HUES48 (cell line): ENCODE measurements at regions not wholly inside any gene's neighbourhood (a gene's known extent, or its start where the extent isn't known, plus 50 kb on each side); places are given as distances from the start of the nearest gene placed in this dataset.

Source experiments
- H3K27ac ChIP-seq: one replicate; pipeline ENCODE4 v1.7.0; 2013; ENCODE audit warnings: low read depth, low read length, inconsistent platforms
- H3K27me3 ChIP-seq: 2 replicates; pipeline ENCODE4 v1.6.1; 2013; ENCODE audit warnings: mild to moderate bottlenecking, low read length; ENCODE audit not compliant: control insufficient read depth, insufficient read depth
- H3K36me3 ChIP-seq: 2 replicates; pipeline ENCODE4 v1.6.1; 2013; ENCODE audit warnings: low read length; ENCODE audit not compliant: control insufficient read depth, insufficient read depth
- H3K4me1 ChIP-seq: 2 replicates; pipeline ENCODE4 v1.6.1; 2013; ENCODE audit warnings: mild to moderate bottlenecking, low read length; ENCODE audit not compliant: control insufficient read depth, insufficient read depth
- H3K4me3 ChIP-seq: 2 replicates; pipeline ENCODE4 v1.5.1; 2013; ENCODE audit warnings: mild to moderate bottlenecking, low read depth, low read length
- H3K9ac ChIP-seq: 2 replicates; pipeline ENCODE4 v1.6.1; 2013; ENCODE audit warnings: mild to moderate bottlenecking, low read depth, low read length, moderate library complexity
- H3K9me3 ChIP-seq: 2 replicates; pipeline ENCODE4 v1.6.1; 2013; ENCODE audit warnings: low read length; ENCODE audit not compliant: control insufficient read depth, insufficient read depth

DNA sequence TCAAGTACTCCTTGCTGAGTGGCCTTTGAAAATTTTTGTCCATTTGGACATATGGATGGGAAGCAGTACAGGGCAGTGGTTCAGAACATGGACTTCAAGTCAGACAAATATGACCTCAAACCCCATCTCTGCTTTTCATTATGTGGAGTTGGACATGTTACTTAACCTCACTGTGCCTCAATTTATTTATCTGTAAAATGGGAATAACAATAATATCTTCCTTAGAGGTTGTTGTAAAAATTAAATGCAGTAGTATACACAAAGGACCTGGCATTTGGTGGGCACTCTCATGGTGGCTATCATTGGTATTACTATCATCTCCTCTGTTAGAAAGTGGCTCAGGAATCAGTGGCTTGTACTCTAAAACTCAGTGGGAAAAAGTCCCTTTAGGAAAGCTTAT is 204.0 kb upstream of the MYLIP start:
- Histone ChIP-seq H3K9me3 (peaks cover 9% of the 10 kb centered on the region; the same call in 1 of the 2 replicates), H3K27ac (no peak overlapping the region), H3K27me3 (no peaks in the 10 kb centered on the region), H3K4me1 (0 out of 2 replicates have a peak, but pooled peaks cover 3% of the 10 kb centered on the region), H3K4me3 (no peak overlapping the region), H3K36me3 (no peaks in the 10 kb centered on the region), H3K9ac (no peak overlapping the region)

DNA sequence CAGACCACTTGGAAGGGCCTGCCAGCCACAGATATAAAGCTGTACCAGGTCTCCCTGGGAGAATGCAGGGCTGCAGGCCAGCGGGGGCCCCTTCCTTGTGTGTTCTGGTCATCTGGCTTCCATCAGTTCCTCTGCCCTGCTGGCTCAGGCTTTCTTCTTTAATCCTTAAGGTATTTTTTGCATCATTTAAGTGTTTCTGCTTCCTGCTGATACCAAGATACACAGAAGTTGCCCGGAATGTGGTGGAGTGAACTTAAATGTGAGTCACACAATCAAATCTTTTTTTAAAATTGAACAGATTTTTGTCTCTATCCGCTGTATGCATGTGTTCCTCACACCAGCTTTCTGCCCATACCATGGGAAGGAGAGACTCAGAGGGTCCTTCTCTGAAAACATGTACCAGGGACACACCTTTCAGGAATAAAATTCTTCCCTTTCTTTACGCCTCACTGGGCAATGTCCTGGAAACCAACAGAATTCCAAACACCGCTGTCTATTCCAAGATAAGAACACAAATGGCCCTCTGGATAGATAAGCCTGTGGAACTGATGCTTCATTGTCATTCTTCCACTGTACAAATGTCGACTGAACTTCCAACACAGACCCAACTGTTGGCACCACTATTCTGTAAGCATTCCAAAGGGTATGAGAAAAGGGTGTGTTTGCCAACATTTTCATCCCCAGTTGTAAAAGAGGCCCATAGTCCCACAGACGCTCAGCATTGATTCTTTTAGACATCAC is 206.2 kb upstream of the MYLIP start:
- Histone ChIP-seq H3K27ac (no peak overlapping the region), H3K4me3 (no peak overlapping the region), H3K27me3 (no peaks in the 10 kb centered on the region), H3K36me3 (no peaks in the 10 kb centered on the region), H3K9ac (no peak overlapping the region), H3K4me1 (0 out of 2 replicates have a peak, but pooled peaks cover 3% of the 10 kb centered on the region), H3K9me3 (no peaks in the 10 kb centered on the region)

DNA sequence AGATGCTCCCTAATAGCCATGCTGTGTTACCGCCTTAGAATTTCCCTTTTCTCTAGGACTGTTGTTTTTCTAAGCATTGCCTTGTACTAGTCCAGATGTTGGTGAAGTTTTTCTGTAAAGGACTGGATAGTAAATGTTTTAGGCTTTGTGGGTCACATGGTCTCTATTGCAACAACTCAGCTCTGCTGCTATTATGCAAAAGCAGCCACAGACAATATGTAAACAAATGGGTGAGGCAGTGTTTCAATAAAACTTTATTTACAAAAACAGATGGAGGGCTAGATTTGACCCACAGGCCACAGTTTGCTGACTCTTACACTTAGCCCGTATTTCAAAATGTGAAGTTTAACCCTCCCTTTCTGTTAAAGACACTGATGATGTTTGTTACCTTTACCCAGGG is 207.6 kb upstream of the MYLIP start:
- H3K27ac ChIP-seq: no peak overlapping the region
- H3K4me1 ChIP-seq: 0 out of 2 replicates have a peak, but pooled peaks cover 3% of the 10 kb centered on the region
- H3K27me3 ChIP-seq: no peaks in the 10 kb centered on the region
- H3K36me3 ChIP-seq: no peaks in the 10 kb centered on the region
- H3K4me3 ChIP-seq: no peak overlapping the region
- H3K9me3 ChIP-seq: no peaks in the 10 kb centered on the region
- no peak overlapping the region for H3K9ac ChIP-seq

DNA sequence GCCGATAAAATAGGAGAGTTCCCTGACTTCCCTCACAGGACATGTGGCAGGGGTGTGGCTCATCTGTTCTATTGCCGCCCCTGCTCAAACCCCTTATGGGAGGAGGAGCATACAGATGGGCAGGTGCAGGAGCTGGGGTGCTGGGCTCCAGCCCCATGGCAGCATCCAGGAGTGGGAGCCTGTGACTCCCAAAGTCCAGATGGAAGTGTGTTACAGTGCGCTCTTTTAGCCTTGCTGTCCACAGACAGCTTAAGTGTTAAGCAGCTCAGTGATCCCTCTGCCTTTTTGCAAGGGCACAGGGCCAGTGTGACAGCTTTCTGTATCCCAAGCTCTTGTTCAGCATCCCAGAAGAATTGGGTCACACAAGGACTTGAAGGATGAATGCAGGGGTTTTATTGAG is 212.3 kb upstream of the MYLIP start:
- Histone ChIP-seq H3K9ac (no peak overlapping the region), H3K27me3 (no peaks in the 10 kb centered on the region)

DNA sequence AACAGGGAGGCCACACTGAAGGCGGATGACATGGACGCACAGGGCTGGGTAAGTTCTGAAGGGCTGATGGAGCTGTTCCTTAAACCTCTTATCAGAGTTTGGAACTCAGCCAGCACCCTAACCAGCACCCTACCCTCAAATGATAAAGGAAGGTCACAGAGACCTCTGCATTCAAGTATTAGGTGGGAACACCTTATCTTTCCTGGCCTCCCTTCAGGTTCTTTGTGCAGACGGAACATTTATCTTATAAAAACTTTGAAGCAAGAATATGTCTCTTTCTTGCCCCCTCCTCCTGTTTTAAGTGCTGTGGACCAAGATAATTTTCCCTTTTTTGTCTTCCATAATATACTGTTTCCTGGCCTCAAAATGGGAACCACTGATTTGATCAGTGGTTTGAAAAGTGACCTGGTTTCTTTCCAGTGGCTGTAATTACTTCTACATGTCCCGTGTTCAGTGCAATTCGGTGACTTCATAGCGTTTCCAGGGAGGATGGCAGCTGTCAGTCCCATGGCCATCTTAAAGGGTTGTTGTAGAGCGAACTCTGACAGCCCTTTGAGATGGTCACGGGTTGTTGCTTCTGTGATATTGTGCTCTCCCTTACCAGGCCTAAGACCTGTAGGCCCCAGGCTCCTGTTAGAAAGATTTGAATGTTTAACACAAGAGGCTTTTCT is 213.2 kb upstream of the MYLIP start:
- Histone ChIP-seq H3K9ac (no peak overlapping the region), H3K9me3 (no peaks in the 10 kb centered on the region), H3K4me3 (no peak overlapping the region), H3K36me3 (no peaks in the 10 kb centered on the region), H3K27ac (no peak overlapping the region), H3K4me1 (peaks cover 20% of the 10 kb centered on the region), H3K27me3 (no peaks in the 10 kb centered on the region)

More for the DNA sequence above, 212.3 kb upstream of the MYLIP start:
- Histone ChIP-seq H3K4me1 (peaks cover 18% of the 10 kb centered on the region), H3K27ac (no peak overlapping the region), H3K4me3 (no peak overlapping the region), H3K36me3 (no peaks in the 10 kb centered on the region), H3K9me3 (no peaks in the 10 kb centered on the region)

DNA sequence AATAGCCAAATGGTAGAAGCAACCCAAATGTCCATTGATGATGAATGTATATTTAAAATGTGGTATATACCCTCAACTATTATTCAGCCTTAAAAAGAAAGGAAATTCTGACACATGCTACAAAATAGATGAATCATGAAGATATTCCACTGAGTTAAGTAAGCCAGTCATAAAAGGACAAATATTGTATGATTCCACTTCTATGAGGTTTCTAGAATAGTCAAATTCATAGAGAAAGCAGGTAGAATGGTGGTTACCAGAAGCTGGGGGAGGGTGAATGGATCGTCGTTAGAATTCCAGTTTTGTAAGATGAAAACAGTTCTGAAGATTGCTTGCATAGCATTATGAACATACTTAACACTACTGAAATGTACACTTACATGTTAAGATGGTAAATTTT is 214.3 kb upstream of the MYLIP start:
- Histone ChIP-seq H3K27me3 (no peaks in the 10 kb centered on the region), H3K9ac (no peak overlapping the region), H3K9me3 (no peaks in the 10 kb centered on the region), H3K4me3 (no peak overlapping the region), H3K27ac (no peak overlapping the region), H3K4me1 (peaks cover 29% of the 10 kb centered on the region), H3K36me3 (no peaks in the 10 kb centered on the region)

DNA sequence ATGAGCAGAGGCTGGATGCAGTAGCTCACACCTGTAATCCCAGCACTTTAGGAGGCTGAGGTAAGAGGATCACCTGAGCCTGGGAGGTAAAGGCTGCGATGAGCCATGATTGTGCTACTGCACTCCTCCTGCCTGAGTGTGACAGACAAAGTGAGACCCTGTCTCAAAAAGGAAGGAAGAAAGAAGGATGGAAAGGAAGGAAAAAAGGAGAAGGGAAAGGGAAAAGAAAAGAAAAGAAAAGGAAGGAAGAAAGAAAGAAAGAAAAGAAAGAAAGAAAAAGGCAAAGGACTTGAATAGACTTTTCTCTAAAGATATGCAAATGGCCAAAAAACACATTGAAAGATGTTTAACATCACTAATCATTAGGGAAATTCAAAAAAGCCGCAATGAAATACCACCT is 215.3 kb upstream of the MYLIP start:
- peaks cover 38% of the 10 kb centered on the region for H3K4me1 ChIP-seq
- H3K9ac ChIP-seq: no peak overlapping the region

DNA sequence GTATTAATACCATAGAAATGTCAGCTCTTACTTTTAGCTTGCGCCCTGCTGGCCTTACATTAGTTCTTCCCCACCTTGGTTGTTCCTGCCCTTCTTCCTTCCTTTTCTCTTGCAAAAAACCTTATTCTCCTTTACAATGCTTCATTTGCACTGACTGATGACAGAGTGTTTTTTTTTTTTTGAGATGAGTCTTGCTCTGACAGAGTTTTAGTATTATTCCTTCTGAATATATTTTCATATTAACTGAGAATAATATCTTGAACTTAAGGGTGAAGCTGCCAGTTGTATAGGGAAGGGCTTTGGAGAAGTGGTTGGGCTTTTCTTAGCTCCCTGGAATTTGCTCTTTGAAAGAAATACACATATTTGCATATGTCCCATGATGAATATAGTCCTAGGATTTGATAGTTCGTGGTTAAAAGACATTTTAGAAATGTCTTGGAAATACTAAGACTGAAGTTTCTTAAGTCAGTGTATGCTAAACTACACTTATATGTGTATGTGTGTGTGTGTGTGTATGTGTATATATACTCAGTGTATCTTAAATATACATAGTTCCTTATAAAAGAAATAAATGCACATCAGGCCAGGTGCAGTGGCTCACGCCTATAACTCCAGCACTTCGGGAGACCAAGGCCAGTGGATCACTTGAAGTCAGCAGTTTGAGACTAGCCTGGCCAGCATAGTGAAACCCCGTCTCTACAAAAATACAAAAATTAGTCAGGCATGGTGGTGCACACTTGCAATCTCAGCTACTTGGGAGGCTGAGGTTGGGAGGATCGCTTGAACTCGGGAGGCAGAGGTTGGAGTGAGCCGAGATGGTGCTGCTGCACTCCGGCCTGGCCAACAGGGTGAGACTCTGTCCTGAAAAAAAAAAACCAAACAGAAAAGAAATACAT is 216.1 kb upstream of the MYLIP start:
- H3K4me3 ChIP-seq: peak overlapping the region; percentile 37
- H3K9me3 ChIP-seq: no peaks in the 10 kb centered on the region
- H3K9ac ChIP-seq: no peak overlapping the region; the same call in 1 of the 2 replicates
- peak overlapping the region; percentile 67 for H3K27ac ChIP-seq
- no peaks in the 10 kb centered on the region for H3K36me3 ChIP-seq
- H3K4me1 ChIP-seq: peaks cover 46% of the 10 kb centered on the region
- no peaks in the 10 kb centered on the region for H3K27me3 ChIP-seq

More for the DNA sequence above, 215.3 kb upstream of the MYLIP start:
- H3K9me3 ChIP-seq: no peaks in the 10 kb centered on the region
- H3K27me3 ChIP-seq: no peaks in the 10 kb centered on the region
- no peak overlapping the region for H3K4me3 ChIP-seq
- no peaks in the 10 kb centered on the region for H3K36me3 ChIP-seq
- no peak overlapping the region for H3K27ac ChIP-seq

DNA sequence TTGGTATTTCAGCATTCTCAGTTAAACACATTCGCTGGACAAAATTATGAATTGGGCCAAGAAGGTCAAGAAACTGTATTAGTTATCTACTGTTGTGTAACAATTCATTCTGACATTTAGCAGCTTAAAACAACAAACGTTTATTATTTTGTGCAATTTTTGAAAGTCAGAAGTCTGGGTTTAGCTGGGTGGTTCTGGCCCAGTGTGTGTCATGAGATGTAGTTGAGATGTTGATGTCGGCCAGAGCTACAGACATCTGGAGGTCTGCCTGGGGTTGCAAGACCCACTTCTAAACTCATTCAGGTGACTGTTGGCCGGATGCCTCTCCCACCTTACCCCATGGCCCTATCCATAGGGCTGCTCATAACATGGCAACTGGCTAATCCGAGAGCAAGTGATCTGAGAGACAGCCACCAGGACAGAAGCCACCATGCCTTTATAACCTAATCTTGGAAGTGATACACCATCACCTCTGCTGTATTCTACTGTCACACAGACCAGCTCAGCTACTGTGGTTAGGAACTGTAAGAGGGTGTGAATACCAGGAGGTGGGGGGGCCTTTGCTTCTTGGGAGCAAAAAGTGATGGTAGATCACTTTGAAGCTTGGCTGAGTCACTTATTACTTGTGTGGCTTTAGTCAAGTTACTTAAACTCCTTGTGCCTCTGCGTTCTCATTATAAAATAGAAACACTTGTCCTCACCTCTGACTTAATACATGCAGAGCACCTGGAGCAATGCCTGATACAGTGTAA is 217.0 kb upstream of the MYLIP start:
- peak overlapping the region; percentile 37 for H3K4me3 ChIP-seq
- no peaks in the 10 kb centered on the region for H3K9me3 ChIP-seq
- H3K36me3 ChIP-seq: no peaks in the 10 kb centered on the region
- H3K9ac ChIP-seq: peak overlapping the region; percentile 27; the same call in 1 of the 2 replicates
- H3K4me1 ChIP-seq: peaks cover 51% of the 10 kb centered on the region
- H3K27ac ChIP-seq: peak overlapping the region; percentile 67
- H3K27me3 ChIP-seq: no peaks in the 10 kb centered on the region

DNA sequence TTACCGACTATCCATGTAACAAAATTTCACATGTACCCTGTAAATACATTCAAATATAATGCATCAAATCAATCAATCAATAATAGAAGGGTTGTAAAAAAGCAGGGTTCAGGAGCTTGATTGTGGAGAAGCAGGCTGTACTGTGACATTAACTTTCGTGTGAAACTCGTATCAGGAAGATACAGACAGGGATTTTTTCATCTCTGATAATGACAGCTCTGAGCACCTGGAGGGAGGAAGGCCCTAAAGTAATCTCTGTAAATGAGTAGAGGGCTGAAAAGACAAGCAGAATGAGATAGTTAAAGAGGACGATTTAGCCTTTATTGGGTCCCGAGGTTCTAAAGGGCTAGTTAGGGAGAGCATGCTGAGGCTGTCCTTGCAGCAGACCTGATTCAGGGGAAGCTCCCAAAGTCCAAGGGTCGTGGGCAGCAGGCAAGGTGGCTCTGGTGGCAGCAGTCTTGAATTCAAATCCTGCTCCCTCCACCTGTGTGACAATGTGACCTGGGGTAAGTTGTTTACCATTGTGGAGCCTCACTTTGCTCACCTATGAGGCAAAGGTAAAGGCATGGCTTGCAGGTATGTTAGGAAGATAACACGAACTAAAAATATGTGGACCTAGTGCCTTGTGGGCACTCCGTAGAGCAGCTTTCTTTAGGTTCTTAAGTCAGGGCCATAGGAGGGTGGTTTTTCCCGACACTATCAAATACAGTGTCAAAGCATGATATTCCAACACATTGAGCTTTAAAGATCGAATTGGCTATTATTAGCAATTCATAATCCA is 219.4 kb upstream of the MYLIP start:
- H3K36me3 ChIP-seq: no peaks in the 10 kb centered on the region
- H3K9ac ChIP-seq: 0 out of 2 replicates have a peak overlapping the region, but pooled peaks have one; percentile 7
- H3K4me1 ChIP-seq: peaks cover 74% of the 10 kb centered on the region
- H3K27me3 ChIP-seq: no peaks in the 10 kb centered on the region
- H3K27ac ChIP-seq: no peak overlapping the region
- no peak overlapping the region for H3K4me3 ChIP-seq
- H3K9me3 ChIP-seq: no peaks in the 10 kb centered on the region
